Mammary epithelial cell (primary cell): ENCODE measurements at regions not wholly inside any gene's neighbourhood (a gene's known extent, or its start where the extent isn't known, plus 50 kb on each side); places are given as distances from the start of the nearest gene placed in this dataset.
"Not testable (repeated sequence)": the region's sequence is repeated elsewhere in the genome, so short reads cannot be mapped to it uniquely, and the experiment has no call there.

ENCODE experiments used
- CTCF ChIP-seq, 2 donors: IDR thresholded peaks in 1 of 2; conservative IDR thresholded peaks in 1 of 2; 2 replicates each; pipeline ENCODE4 v1.5.1; 2011 to 2012; ENCODE audit warnings: inconsistent platforms in 2 of 2, low read length in 2 of 2, mild to moderate bottlenecking in 2 of 2, control low read depth in 1 of 2, low read depth in 1 of 2; ENCODE audit not compliant: insufficient read depth in 1 of 2; ENCODE audit errors: extremely low read depth in 1 of 2
- EZH2 ChIP-seq: IDR thresholded peaks from 2 replicates; pipeline ENCODE4 v1.6.1; 2012; ENCODE audit warnings: low read length, inconsistent platforms, borderline replicate concordance

GRCh38 chr11:107253661-107254060 lies 204.0 kb downstream of the CWF19L2 start:
- TF ChIP-seq EZH2; CTCF (conservative IDR thresholded peaks at IDR 0.05 in 1 of 2, IDR thresholded peaks at IDR 0.05 in 1 of 2; ENCODE audit: extremely low read depth in 1 of 2, insufficient read depth in 1 of 2, low read depth in 1 of 2, low read length in 2 of 2): not testable (repeated sequence)
